ENCODE measurements at regions not wholly inside any gene's neighbourhood (a gene's known extent, or its start where the extent isn't known, plus 50 kb on each side); places are given as distances from the start of the nearest gene placed in this dataset.

DNA sequence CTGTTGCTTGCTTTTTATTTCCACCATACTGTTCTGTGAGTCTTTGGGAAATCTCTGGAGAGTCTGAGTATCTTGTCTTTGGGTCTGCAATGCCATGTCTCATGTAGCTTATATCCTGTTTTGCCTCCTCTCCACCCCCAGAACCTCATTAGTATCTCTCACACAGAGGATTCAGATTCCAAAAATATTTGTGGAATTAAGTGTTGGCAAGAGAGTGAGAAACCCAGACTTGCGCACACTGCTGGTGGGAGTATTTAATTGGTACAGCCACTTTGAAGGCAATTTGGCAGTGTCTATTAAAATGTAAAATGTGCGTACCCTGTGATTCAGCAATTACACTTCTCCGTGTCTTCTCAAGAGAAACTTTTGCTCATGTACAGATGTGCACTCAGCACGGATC lies 68.6 kb downstream of the ZNF621 start:
- DNase-seq, result no peak

DNA sequence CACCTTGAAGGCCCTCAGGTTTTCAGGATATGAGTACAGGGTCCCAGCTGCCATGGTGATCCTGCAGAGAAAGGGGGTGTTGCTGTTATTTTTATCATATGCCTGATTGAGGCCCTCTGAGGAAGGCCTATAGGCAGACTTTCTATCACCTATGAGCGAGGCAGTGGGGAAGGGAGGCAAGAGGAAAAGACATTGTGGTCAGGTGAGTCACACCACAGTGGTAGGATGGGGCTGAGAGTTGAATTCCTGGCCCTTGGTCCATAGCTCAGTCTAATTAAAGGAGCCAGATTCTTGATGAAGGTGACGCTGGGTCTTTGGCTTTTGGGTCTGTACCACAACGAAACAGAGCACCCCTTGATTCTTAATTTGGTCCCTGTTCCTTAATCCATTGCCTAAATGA lies 72.7 kb downstream of the ZNF621 start:
- no peak for DNase-seq

DNA sequence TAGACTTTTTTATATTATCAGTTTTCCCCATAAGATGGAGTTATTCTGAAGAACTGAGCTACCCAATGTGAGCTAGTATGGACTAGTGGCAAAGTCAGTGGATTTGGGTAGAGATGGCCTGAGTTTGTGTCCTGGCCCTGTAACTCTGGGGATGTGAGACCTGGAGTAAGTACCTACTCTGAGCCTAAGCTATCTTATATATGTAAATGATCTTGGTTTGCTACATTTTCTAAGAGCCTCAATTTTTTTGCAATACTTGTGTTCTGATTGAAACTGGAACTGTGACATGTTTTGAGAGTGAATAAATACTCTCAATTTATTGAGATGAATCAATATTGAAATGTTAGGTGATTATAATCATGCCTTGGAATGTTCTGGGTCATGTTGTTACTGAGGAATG lies 73.6 kb downstream of the ZNF621 start:
- no peak for DNase-seq

DNA sequence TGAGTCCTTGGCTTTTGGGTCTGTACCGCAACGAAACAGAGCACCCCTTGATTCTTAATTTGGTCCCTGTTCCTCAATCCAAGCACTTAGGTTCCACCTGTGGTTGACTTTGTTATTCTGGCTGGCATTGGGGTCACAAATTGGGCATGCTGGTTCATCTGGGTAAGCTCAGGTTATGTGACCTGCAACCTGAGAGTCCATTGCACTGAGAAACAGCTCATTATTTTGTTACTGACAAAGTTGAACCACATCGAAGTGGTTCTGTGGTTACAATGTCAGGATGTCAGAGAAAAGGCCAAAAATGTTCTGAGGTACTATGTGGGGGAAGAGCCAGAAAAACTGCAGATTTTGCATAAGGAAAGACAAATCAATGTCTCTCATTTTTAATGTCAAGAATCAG lies 74.2 kb downstream of the ZNF621 start:
- DNase-seq, result no peak

DNA sequence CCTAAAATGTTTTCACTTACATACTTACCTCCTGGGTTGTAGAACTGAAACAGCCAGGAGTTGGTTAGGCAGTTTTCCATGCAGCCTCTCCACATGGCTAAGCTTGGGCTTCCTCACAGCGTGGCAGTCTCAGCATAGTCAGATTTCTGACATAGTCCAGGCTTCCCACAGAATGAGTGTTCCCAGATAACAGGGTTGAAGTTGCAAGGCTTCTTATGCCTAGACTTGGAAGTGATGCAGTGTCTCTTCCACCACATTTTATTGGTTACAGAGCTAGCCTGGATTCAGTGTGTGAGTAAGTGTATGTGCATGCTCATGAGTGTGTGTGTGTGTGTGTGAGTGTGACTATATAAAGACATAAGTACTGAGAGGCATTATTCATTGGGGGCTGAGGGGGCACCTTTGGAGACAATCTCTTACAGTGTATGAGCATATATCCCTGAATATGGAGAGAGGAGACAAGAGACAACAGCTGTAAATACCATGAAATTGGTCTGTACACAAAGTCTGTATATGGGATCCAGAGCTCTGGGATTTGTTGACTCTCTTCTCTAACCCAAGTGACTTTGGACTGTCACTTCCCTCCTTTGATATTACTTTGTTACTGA lies 78.1 kb downstream of the ZNF621 start:
- no peak for DNase-seq

DNA sequence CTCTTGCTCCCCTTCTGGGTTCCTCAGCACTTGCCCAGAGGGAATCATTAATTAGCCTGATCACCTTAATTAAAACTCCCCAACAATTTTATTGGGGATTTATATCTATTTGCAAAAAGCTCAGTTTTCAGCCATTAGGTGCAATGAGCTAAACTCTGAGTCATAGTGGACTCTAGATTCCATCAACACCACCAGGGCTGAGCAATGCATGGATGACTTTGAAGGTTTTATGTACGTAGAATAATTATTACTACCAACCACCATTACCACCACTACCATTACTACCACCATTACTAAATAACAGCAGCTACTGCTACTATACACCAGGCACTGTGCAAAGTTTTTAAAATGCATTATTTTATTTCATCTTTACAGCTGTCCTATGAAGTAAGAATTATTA lies 81.2 kb downstream of the ZNF621 start:
- DNase-seq, result no peak

DNA sequence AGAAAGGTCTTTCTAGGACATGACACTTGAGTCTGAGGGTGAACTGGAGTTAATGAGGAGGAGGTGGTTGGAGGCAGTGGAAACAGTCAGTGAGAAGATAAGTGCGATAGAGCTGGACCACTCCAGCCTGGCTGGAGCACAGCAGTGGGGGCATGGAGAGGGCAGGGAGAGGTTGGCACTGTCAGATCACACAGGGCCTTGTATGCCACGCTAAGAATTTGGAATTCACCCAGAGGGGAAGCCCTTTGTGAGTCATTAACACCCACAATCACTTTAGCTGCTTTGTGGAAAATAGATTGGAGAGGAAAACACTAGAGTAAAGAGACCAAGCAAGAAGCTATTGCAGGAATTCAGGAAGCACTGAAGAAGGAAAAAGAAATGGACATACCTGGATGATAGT lies 83.3 kb downstream of the ZNF621 start:
- no peak for DNase-seq

DNA sequence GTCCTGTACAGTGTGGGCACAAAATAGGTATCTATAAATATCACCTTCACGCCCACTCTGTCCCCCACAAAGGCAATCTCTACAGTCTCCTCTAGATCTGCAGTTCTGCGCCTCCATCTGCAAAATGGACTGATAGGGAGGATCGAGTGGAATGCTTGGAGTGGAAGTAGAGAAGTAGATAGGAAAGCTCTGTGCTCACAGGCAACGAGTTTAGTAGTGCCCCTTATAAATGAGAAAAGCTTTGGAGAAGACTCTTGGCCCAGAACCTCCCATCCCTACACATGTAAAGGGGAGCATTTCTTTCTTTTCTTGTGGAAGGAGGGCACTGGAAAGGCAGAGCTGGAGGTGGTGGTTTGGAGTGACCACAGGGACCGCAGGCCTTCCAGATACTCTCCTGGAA lies 88.5 kb downstream of the ZNF621 start:
- no peak for DNase-seq

DNA sequence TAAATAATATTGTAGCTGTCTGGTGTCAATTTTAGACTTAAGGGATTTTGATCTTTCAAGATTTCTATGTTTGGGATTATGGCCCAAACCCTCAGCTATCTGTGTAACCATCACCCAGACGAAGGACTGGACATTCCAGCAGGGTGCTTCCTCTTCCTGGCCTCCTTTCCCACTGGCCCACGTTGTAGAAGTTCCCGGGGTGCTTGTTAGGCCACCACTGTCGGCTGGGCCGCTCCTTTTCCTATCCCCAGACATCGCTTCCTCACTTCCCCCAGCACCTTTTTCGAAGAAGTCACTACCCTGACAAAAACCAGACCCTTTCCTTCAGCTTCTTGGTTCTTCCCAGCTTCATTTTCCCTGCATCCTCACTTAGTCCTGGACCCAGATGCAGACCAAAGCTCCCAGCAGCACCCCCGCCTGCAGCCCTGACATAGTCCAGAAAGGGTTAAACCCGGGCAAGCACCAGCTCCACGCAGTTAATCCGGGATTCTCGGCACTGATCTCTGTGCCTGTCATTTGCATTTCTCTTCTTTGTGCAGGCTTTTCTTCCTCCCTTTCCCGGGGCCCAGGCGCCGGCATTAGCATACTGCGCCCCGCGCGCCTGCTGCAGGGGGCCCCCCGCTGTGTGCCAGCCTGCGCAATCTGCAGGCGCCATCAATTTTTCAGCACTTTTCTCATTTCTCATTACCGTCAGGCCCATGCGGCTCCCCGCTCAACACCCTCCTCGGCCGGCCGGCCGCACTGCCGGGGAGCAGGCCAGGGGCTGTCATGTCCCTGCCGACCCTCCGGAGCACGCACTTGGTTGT lies 90.6 kb downstream of the ZNF621 start:
- DNase-seq, result no peak

DNA sequence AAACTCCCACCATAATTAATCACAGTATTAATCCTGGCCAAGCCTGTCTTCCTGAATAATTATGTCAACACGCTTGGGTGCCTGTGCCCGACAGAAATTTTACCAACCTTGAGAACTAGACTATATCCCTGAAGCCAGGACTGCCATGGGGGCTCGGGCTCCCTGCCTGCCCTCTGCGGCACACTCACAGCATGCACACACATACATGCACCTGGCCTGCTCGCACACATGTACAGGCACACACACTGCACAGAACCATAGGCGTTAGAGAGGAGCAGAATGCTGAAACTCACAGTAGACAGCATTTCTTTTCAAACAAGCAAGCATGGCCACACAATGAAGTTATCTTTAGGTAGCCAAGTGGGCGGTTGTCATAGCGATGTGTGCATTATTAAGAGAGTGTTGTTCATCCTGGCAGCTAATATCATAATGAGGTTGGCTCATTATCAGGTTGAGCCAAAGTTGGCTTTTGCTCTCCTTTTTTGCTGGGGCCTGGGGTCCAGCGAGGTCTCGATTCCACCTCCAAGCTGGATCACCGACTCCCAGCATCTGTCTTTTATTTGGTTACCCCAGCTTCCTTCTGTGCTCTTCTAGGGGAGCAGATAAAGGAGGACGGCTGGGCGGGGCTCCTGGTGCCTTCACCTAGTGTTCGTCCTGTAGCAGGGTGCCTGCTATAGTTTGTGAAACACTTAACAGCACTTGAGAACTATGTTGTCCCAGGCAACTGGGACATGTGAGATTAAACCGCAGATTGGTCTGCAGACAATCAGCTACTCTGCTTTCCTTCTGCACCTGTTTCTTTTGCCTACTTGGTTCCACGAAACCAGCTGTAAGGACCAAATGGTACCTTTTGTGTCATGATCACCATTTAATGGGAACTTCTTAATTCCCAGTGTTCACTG lies 91.4 kb downstream of the ZNF621 start:
- DNase-seq, result no peak

DNA sequence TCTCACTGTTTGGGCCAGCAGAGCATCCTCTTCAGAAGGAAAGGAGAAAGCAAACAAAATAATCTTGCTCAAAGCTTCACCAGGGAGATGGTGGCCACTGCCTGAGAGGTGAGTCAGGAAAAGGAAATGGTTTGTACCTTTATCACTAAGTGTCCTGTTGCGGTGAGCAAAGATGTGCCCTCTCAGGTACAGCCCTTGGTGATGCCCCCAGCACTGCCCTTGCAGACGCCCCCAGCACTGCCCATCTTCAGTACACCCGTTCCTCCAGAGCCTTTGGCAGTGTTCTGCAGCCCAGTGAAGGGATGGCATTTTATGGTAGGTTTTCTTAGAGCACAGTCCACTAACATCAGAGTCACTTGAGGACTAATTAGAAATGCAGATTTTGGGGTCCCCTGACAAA lies 92.3 kb downstream of the ZNF621 start:
- no peak for DNase-seq

DNA sequence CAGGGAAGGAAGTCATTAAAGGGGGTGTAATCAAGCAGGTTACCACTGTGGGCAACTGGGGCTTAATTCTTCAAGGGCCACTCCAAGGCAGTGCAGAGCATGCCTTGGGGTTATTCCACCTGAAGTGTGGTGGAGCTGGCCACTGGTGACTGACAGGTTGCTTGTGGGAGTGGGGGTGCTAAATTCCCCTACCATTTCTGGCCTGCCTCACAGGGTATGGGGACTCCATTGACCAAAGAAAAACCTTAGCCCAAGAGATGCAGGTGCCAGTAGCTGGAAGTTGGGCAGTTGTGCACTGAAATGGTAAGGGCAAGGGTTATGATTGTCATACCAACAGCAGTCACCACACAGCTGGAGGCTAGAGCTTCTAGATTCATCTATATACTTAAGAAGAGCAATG lies 93.4 kb downstream of the ZNF621 start:
- DNase-seq, result no peak

DNA sequence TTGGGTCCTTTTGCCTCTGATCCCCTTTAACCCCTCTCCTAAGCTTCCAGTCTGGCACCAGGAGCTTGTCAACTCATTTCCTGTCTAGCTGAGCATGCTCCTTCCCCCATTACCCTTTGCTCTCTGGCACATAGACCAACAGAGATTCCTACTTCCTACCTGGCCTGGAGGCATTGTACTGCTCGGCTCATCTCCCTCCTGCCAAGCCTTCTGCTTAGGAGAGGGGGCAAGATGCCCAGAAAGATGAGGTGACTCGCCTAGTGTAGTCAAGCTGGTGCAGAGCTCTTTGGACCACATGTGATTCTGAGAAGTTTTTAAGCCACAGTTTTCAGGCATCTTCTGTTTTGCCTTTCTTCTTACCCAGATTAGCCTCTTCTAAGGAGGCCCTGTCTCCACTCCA lies 95.4 kb downstream of the ZNF621 start:
- no peak for DNase-seq

DNA sequence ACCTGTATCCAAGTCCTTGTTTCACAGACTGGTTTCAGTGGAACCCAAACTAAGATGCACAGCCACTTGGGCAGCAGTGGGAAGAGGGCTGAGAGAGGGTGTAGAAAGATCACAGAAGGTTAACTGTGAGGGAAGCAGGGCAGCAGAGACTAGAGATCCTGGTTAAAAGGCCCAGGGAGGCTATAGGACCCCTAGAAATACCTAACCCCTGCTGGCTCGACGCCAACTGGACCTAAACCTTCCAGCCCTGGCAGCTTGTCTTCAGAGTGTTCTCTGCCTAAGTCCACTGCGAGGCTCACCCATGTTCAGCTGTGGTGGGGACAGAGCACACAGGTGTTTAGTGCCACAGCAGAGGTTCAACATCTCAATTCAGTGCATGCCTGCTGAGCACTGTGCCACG lies 96.5 kb downstream of the ZNF621 start:
- no peak for DNase-seq

DNA sequence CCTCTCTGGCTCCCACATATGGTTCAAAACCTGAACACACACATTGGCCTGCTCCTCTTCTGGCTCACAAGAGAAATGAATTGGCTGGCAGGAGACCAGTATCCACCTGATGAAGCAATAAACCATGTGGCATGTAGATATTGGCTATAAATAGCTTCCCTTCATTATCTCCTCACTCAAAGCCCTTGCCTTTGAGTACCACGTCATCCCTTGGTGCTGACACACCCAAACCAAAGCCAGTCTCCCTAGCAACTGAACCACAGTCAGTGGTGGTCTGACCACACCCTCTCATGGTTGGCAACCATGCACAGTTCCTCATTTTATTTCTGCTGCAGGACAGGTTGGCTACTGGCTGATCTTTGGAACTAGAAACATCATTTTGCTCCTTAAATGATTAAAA lies 98.8 kb downstream of the ZNF621 start:
- DNase-seq, result no peak

DNA sequence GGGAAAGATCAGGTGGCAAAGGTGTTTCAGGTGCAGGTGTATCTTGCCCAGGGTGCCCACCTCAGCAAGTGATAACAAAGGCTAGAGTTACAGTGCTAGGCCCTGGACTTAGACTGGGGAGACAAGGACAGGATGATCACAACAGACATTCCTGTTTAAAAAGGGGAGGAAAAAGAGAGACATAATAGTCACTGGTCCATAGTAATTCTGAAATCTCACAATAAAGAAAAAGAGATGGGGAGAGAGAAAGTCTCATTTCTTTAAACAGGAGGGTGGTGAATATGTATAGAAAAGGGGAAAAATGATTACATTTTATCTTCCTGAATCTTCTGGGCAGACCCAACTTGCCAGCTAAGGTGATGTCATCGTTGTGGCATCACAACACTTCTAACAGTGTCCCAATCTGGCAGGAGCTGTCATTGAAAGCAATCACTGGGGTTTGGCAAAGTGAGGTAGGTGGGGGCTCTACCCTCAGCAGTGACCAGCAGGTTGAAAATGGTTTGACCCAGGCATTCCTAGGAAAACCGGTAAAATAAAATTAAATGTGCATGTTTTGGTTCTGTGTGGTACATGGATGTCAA lies 99.5 kb downstream of the ZNF621 start:
- no peak for DNase-seq

DNA sequence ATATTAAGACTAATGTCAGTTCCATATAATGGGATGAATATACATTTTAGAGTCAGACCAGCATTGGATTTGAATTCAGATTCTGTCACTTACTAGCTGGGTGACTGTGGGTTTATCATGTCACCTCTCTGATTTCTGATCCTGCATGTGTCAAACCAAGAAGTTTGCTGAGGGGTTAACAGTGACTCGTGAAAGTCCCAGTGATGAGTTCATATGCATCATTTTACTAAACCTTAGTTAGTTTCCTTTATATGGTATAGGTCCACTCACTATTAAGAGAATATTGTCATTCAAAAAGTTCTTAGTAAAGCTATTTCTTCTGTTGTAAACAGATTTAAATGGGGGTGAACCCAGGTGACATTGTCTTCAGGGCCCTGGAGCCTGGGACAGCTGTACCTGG lies 102.3 kb downstream of the ZNF621 start:
- DNase-seq, result no peak

DNA sequence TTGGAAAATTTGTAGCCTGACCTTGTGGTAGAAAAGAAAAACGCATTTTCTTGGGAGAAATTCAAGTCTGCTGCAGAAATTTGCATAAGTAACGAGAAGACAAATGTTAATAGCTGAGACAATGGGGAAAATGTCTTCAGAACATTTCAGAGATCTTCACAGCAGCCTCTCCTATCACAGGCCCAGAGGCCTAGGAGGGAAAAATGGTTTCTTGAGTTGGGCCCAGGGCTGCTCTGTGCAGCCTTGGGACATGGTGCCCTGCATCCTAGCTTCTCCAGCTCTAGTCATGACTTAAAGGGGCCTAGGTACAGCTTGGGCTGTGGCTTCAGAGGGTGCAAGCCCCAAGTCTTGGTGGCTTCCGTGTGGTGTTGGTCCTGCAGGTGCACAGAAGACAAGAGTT lies 104.2 kb downstream of the ZNF621 start:
- no peak for DNase-seq

DNA sequence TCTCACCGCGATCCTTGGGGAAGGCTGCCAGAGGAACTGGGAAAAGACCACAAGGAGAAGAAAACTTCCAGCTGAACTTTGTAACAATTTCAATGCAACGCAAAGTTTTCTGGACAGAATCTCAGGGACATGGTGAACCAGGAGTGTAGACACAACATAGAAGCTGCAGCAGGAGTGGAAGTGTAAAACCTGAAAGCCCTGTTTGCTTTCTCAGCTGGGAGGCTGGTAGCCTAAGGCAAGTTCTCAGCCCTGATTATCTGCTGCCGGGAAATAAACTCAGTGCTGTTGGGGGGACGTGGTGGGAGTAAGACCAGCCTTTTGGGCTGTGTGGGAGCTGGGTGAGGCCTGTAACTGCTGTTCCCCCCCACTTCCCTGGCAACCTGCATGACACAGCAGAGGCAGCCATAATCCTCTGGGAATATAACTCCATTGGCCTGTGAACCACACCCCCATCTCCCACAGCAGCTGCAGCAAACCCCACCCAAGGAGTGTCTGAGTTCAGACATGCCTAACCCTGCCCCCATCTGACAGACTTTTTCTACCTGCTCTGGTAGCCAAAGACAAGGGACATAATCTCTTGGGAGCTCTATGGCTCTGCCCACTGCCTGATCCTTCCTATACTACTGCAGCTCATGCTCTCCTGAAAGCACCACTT lies 106.7 kb downstream of the ZNF621 start:
- DNase-seq, result no peak

DNA sequence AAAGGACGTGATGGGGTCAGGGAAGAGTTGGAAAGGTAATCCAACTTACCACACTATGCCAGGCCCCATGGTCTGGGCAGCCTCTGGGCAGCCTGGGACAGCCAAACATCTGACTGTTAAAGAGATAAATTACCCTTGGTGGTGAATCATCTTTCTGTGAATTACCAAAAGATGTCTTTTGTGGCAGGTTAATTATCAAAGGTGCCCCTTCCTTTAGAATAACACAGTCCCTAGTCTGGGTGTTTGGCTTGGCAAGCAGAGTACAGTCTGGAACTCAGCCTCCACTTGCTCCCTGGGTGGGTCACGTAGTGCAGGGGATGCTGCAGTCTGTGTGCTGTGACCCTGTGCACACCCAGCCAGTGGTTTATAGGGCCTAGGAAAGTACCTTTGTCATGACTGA lies 113.1 kb downstream of the ZNF621 start:
- no peak for DNase-seq

DNA sequence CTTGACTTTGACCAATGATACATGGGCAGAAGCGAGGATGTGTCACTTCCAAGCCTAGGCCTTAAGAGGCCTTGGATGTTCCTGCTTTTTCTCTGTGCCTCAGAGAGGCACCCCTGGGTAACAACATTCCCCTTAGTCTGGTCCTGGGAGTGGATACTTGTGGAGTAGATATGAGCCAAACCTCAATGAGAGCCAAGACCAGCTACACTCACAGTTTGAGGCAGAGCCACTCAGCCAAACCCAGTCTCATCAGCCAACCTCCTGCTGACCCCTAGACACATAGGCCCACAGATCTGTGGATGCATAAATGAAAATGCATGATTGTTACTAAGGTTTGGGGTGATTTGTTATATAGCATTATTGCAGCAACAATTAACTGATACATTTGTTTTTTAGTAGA lies 114.2 kb downstream of the ZNF621 start:
- DNase-seq, result no peak

DNA sequence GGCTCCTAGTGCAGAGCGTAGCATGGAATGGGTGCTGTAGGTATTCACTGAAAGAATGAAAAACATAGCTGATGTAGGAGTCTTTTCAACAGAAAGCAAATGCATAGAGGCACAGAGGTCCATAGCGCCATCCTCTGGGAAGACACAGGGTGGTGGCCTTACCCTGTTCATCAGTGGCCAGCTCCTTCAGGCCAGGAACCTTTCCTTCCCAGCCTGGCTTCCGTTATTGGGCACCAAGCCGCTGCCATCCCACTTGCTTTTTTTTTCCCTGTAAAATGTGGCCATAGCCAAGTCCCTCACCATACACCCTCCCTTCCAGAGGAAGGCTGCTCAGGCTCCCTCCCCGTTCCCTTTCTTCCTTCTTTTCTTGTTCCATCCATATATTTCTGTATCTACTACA lies 118.1 kb downstream of the ZNF621 start:
- no peak for DNase-seq

DNA sequence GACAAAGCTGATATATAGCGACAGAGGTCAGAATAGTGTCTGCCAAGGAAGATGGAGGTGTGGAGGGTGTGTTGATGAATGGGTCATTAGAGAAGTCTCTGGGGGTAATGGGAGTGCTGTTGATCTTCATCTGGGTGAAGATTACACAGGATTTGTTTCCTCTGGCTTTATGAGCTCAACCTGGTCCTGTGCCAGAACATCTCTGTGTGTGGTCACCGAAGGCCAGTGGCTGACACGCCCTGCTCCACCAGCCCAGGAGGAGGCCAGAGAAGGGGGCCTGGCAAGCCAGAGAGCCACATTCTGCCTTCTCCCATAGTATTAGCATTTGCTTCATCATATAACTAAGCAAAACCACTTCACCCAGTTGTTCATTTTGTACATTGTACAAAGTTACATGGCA lies 121.1 kb downstream of the ZNF621 start:
- DNase-seq, result no peak

Measured in stimulated activated naive CD4-positive, alpha-beta T cell treated with Interleukin-2 at 50 U/mL for 16 hours (primary cell).